T-helper 2 cell (primary cell): ENCODE measurements at regions not wholly inside any gene's neighbourhood (a gene's known extent, or its start where the extent isn't known, plus 50 kb on each side); places are given as distances from the start of the nearest gene placed in this dataset.
A peak's percentile ranks its signal among the peaks of the same experiment; 100 is the strongest.

Experiments
- DNase-seq, 5 experiments: peaks; one replicate each; pipeline versions ENCODE4 v3.0.0 to v3.0.0-alpha.2; 2012 to 2022

- DNase-seq: no peak
Measured at GRCh38 chr3:193754719-193755118, 161.7 kb downstream of the OPA1 start.

- DNase-seq: no peak
Measured at GRCh38 chr3:193756536-193756935, 163.5 kb downstream of the OPA1 start.

- DNase-seq: no peak
Measured at GRCh38 chr3:193757457-193757856, 164.4 kb downstream of the OPA1 start.

- no peak for DNase-seq
Measured at GRCh38 chr3:193761969-193762368, 169.0 kb downstream of the OPA1 start.

- DNase-seq: no peak
Measured at GRCh38 chr3:193762657-193763056, 169.6 kb downstream of the OPA1 start.

- no peak for DNase-seq
Measured at GRCh38 chr3:193764959-193765358, 172.0 kb downstream of the OPA1 start.

GRCh38 chr3:193767353-193768069 lies 174.5 kb downstream of the OPA1 start:
- no peak for DNase-seq

- DNase-seq: no peak
Measured at GRCh38 chr3:193768070-193768394, 175.0 kb downstream of the OPA1 start.

GRCh38 chr3:193769437-193769836 lies 176.4 kb downstream of the OPA1 start:
- DNase-seq: no peak

- no peak for DNase-seq
Measured at GRCh38 chr3:193771011-193771652, 178.1 kb downstream of the OPA1 start.

GRCh38 chr3:193771653-193772421 lies 178.8 kb downstream of the OPA1 start:
- no peak for DNase-seq

GRCh38 chr3:193772422-193772763 lies 179.4 kb downstream of the OPA1 start:
- DNase-seq: no peak

- DNase-seq: no peak
Measured at GRCh38 chr3:193773266-193774220, 180.5 kb downstream of the OPA1 start.

- no peak for DNase-seq
Measured at GRCh38 chr3:193774272-193774915, 181.4 kb downstream of the OPA1 start.

- no peak for DNase-seq
Measured at GRCh38 chr3:193774916-193775285, 181.9 kb downstream of the OPA1 start.

GRCh38 chr3:193775421-193776077 lies 182.5 kb downstream of the OPA1 start:
- no peak for DNase-seq

GRCh38 chr3:193776626-193777358 lies 183.8 kb downstream of the OPA1 start:
- peak in 1 of 5 experiments; percentile 27 for DNase-seq

- no peak for DNase-seq
Measured at GRCh38 chr3:193777524-193777923, 184.5 kb downstream of the OPA1 start.

GRCh38 chr3:193778676-193779075 lies 185.7 kb downstream of the OPA1 start:
- no peak for DNase-seq

- DNase-seq: no peak
Measured at GRCh38 chr3:193779933-193780332, 186.9 kb downstream of the OPA1 start.

GRCh38 chr3:193780397-193780796 lies 187.4 kb downstream of the OPA1 start:
- DNase-seq: no peak
